ENCODE measurements at regions not wholly inside any gene's neighbourhood (a gene's known extent, or its start where the extent isn't known, plus 50 kb on each side); places are given as distances from the start of the nearest gene placed in this dataset.

- DNase-seq (ENCODE audit: low read depth), result no peak
Observed at GRCh38 chr22:47280301-47280700, 517.9 kb downstream of the TBC1D22A start.

- no peak for DNase-seq (ENCODE audit: low read depth)
Observed at GRCh38 chr22:47279746-47280145, 517.3 kb downstream of the TBC1D22A start.

- DNase-seq (ENCODE audit: low read depth), result no peak
Observed at GRCh38 chr22:47279337-47279736, 516.9 kb downstream of the TBC1D22A start.

GRCh38 chr22:47278655-47279054 is 516.2 kb downstream of the TBC1D22A start:
- no peak for DNase-seq (ENCODE audit: low read depth)

GRCh38 chr22:47277531-47277930 is 515.1 kb downstream of the TBC1D22A start:
- DNase-seq (ENCODE audit: low read depth), result no peak

- no peak for DNase-seq (ENCODE audit: low read depth)
Observed at GRCh38 chr22:47276991-47277390, 514.5 kb downstream of the TBC1D22A start.

GRCh38 chr22:47276450-47276820 is 514.0 kb downstream of the TBC1D22A start:
- DNase-seq (ENCODE audit: low read depth), result no peak

GRCh38 chr22:47275605-47276449 is 513.4 kb downstream of the TBC1D22A start:
- DNase-seq (ENCODE audit: low read depth), result no peak

GRCh38 chr22:47274196-47274595 is 511.7 kb downstream of the TBC1D22A start:
- DNase-seq (ENCODE audit: low read depth), result no peak

- DNase-seq (ENCODE audit: low read depth), result no peak
Observed at GRCh38 chr22:47270463-47271135, 508.1 kb downstream of the TBC1D22A start.

GRCh38 chr22:47269516-47270088 is 507.2 kb downstream of the TBC1D22A start:
- DNase-seq (ENCODE audit: low read depth), result no peak

GRCh38 chr22:47267513-47268282 is 505.2 kb downstream of the TBC1D22A start:
- DNase-seq (ENCODE audit: low read depth), result no peak

GRCh38 chr22:47266329-47266728 is 503.9 kb downstream of the TBC1D22A start:
- no peak for DNase-seq (ENCODE audit: low read depth)

- DNase-seq (ENCODE audit: low read depth), result no peak
Observed at GRCh38 chr22:47260551-47260950, 498.1 kb downstream of the TBC1D22A start.

- DNase-seq (ENCODE audit: low read depth), result no peak
Observed at GRCh38 chr22:47259990-47260389, 497.5 kb downstream of the TBC1D22A start.

GRCh38 chr22:47259049-47259448 is 496.6 kb downstream of the TBC1D22A start:
- DNase-seq (ENCODE audit: low read depth), result no peak

GRCh38 chr22:47257976-47258375 is 495.5 kb downstream of the TBC1D22A start:
- no peak for DNase-seq (ENCODE audit: low read depth)

- no peak for DNase-seq (ENCODE audit: low read depth)
Observed at GRCh38 chr22:47257566-47257965, 495.1 kb downstream of the TBC1D22A start.

GRCh38 chr22:47251911-47252310 is 489.5 kb downstream of the TBC1D22A start:
- DNase-seq (ENCODE audit: low read depth), result no peak

- DNase-seq (ENCODE audit: low read depth), result no peak
Observed at GRCh38 chr22:47250995-47251765, 488.7 kb downstream of the TBC1D22A start.

- no peak for DNase-seq (ENCODE audit: low read depth)
Observed at GRCh38 chr22:47249370-47249928, 487.0 kb downstream of the TBC1D22A start.
